Heart right ventricle (tissue), 16 donors: ENCODE measurements at regions not wholly inside any gene's neighbourhood (a gene's known extent, or its start where the extent isn't known, plus 50 kb on each side); places are given as distances from the start of the nearest gene placed in this dataset.

Source experiments
- ATAC-seq, 8 donors: fragments of 200-7000 bp; cut with Tn5 transposase; one replicate each; pipeline ENCODE4 v1.9.1; 2020; ENCODE audit warnings: mild to moderate bottlenecking in 8 of 8, moderate library complexity in 8 of 8, moderate number of reproducible peaks in 1 of 8
- DNase-seq, 2 donors: peaks; one replicate each; pipeline ENCODE4 v3.0.0-alpha.2; 2020
- H3K27ac ChIP-seq, 10 donors: fragments of 200-600 bp; sonication (generic) in 2 of 10; one replicate each; pipeline versions ENCODE4 v1.5.0 to v1.8.0; 2020 to 2022; ENCODE audit warnings: mild to moderate bottlenecking in 3 of 10
- H3K27me3 ChIP-seq, 7 donors: fragments of 200-600 bp; one replicate each; pipeline ENCODE4 v1.8.0; 2021 to 2022; ENCODE audit warnings: mild to moderate bottlenecking in 2 of 7
- H3K36me3 ChIP-seq, 9 donors: fragments of 200-600 bp; sonication (generic) in 1 of 9; one replicate each; pipeline versions ENCODE4 v1.5.0 to v1.8.0; 2020 to 2022; ENCODE audit warnings: mild to moderate bottlenecking in 2 of 9
- H3K4me1 ChIP-seq, 9 donors: fragments of 200-600 bp; sonication (generic) in 1 of 9; one replicate each; pipeline versions ENCODE4 v1.5.0 to v1.8.0; 2020 to 2022; ENCODE audit warnings: mild to moderate bottlenecking in 4 of 9
- H3K4me3 ChIP-seq, 10 donors: fragments of 200-600 bp; sonication (generic) in 2 of 10; one replicate each; pipeline versions ENCODE4 v1.5.0 to v1.8.0; 2020 to 2022; ENCODE audit warnings: mild to moderate bottlenecking in 7 of 10, moderate library complexity in 2 of 10
- H3K9me3 ChIP-seq, 11 donors: fragments of 200-600 bp in 10 of 11; sonication (generic) in 2 of 11; one replicate each; pipeline versions ENCODE4 v1.5.0 to v1.8.0; 2013 to 2022; ENCODE audit warnings: mild to moderate bottlenecking in 2 of 11, control low read depth in 1 of 11, moderate library complexity in 1 of 11
- WGBS, 2 donors: extraction: QIAGEN DNeasy Blood & Tissue Kit; methylation state at CpG; one replicate each; pipeline ENCODE4 v1.1.7; 2013; ENCODE audit warnings: inconsistent platforms in 1 of 2; 5-methylcytosine and 5-hydroxymethylcytosine counted together
- intact Hi-C, 10 donors: fragments of 100-400 bp; cut with DNase I; formaldehyde crosslinking; loops; one replicate each; pipeline versions ENCODE4 v1.11.1 to v1.14.2; 2022
- TF ChIP-seq, protein P1 (sequence below), 9 donors: fragments of 200-600 bp; sonication (generic) in 2 of 9; IDR thresholded peaks; one replicate each; pipeline versions ENCODE4 v1.5.0 to v1.8.0; 2021 to 2022; ENCODE audit warnings: antibody characterized with exemption in 9 of 9, mild to moderate bottlenecking in 5 of 9, moderate library complexity in 1 of 9
- donor health status: Arrhythmogenic right ventricular cardiomyopathy.
- donor health status: ischemic (EF 13 %, LVEDD 7.1; RV severe dilation, severe dysfunction).
- donor health status: healthy with polysubstance abuse.
- donor health status: DM: no; HTN: yes; CAD: no.
- donor health status: DM: no; HTN: no; CAD: no.
- donor health status: ischemic (EF 25% LVEDD 6.9; RV normal size, moderate dysfunction).
- donor health status: ischemic (EF 25% LVEDD 5.7; RV mildly dilated, moderate dysfunction).
- donor health status: healthy.
- donor health status: DM: yes; HTN: yes; CAD: no.
- donor health status: Ischemic cardiomyopathy.
- donor health status: ischemic (EF 35%, LVEDD 5.7; RV mildly dilated, moderate dysfunction).
- donor health status: nonischemic (EF 11% LVEDD 7.7; RV severe dilation, severe dysfunction).
- donor health status: DM: yes; HTN: yes; CAD: no.
- donor health status: PGD.
- donor health status: ischemic (EF 29% LVEDD 5.4; RV normal size, mild dysfunction).
- donor health status: nonischemic (EF 23%, LVEDD 6.1; RV moderate dilation, normal function).

DNA sequence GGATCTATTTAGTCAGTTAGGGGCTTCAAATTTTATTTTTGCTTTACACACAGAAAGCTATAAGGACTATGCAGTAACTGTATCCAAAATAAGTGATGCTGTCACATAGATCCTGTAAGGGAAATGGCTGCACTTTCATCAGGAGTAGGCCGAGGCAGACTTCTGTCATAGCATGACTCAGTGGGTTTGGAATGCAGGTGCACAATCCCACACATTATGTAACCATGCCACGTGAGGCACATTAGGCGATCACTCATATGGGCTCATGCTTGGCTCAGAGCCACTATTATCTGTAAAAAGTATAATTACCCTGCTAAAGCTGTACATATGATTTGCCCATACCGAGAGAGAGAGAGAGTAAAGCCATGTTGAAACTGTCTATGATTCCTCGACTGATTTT lies 1189.4 kb upstream of the EYS start:
- Histone ChIP-seq H3K9me3 (peaks cover 0 to 40% (median 0%) of the 10 kb centered on the region in 11 donors), H3K4me3 (no peak overlapping the region), H3K4me1 (no peaks in the 10 kb centered on the region), H3K27me3 (no peaks in the 10 kb centered on the region), H3K27ac (no peak overlapping the region), H3K36me3 (no peaks in the 10 kb centered on the region)
- intact Hi-C loops, result no loop called here
- 81 to 84% methylated on average over 5 of the region's 5 CpGs for WGBS, 2 donors
- no peak for DNase-seq
- TF ChIP-seq, protein P1, sequence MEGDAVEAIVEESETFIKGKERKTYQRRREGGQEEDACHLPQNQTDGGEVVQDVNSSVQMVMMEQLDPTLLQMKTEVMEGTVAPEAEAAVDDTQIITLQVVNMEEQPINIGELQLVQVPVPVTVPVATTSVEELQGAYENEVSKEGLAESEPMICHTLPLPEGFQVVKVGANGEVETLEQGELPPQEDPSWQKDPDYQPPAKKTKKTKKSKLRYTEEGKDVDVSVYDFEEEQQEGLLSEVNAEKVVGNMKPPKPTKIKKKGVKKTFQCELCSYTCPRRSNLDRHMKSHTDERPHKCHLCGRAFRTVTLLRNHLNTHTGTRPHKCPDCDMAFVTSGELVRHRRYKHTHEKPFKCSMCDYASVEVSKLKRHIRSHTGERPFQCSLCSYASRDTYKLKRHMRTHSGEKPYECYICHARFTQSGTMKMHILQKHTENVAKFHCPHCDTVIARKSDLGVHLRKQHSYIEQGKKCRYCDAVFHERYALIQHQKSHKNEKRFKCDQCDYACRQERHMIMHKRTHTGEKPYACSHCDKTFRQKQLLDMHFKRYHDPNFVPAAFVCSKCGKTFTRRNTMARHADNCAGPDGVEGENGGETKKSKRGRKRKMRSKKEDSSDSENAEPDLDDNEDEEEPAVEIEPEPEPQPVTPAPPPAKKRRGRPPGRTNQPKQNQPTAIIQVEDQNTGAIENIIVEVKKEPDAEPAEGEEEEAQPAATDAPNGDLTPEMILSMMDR (IDR thresholded peaks at IDR 0.05), result no peak
- no peak for ATAC-seq

DNA sequence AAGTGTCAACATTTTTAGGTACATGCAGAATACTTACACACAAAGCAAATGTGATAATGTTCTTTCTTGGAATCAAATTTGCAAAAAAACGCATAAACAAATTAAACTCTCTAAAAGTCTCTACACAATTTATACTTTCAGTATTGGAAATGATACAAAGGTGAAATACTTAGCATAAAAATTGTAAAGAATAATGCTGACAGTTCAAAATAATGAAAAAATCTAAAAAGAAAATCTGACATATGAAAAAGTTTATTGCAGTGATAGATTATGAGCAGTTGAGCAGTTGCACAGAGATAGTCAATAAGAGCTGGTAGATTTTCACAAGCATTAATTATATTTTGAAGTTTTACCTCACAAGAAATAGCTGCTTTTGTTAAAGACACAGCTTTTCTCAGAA lies 1176.4 kb upstream of the EYS start:
- H3K4me3 ChIP-seq, result no peak overlapping the region
- H3K9me3 ChIP-seq, result peaks cover 0 to 58% (median 15%) of the 10 kb centered on the region in 11 donors
- no peaks in the 10 kb centered on the region for H3K4me1 ChIP-seq
- no peaks in the 10 kb centered on the region for H3K36me3 ChIP-seq
- TF ChIP-seq, protein P1 (IDR thresholded peaks at IDR 0.05), result no peak
- 84 to 86% methylated on average over 1 of the region's 1 CpG for WGBS, 2 donors
- ATAC-seq (no peak), DNase-seq (no peak)
- no peaks in the 10 kb centered on the region for H3K27me3 ChIP-seq
- intact Hi-C loops, result no loop called here
- no peak overlapping the region for H3K27ac ChIP-seq

DNA sequence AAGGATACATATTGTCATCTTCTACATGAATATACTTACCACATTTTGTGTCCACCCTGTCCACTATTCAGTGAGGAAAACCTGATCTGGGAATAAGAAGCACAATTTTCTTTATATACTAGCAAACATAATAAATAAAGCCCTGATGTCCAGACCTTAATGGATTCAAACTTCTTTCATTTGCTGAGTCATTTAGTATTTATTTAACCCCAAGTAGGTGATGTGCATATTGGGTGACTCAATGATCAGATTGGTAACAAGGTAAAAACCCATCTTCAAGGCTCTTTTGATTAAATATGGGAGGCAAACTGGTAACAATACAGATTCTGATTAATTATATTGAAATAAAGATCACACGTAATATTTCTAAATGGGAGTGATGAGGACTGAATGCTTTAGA lies 1159.8 kb upstream of the EYS start:
- intact Hi-C loops, result no loop called here
- H3K9me3 ChIP-seq, result peaks cover 0 to 22% (median 0%) of the 10 kb centered on the region in 11 donors
- H3K4me3 ChIP-seq, result no peak overlapping the region
- no peak overlapping the region for H3K27ac ChIP-seq
- TF ChIP-seq, protein P1 (IDR thresholded peaks at IDR 0.05), result no peak
- no peaks in the 10 kb centered on the region for H3K27me3 ChIP-seq
- DNase-seq, result no peak
- no peaks in the 10 kb centered on the region for H3K4me1 ChIP-seq
- no peaks in the 10 kb centered on the region for H3K36me3 ChIP-seq
- 96 to 98% methylated on average over 1 of the region's 1 CpG for WGBS, 2 donors
- ATAC-seq, result no peak

DNA sequence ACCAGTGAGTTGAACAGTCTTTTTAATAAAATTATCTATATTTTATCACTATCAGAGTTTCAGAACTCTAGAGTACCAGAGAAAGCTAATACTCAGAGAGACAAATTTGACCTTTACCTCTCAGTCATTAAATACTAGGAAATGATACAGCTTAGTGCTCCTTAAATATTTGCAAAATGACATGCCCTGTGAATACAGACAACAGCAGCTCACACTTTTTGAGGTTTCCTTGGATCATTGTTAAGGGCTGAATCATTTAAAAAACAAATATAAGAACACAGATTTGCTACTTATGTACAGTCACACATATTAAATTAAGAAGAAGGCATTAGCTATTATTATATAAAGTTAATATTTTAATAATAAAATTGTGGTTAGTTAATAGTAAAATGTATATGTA lies 1158.7 kb upstream of the EYS start:
- intact Hi-C loops, result no loop called here
- Histone ChIP-seq H3K9me3 (peaks cover 0 to 22% (median 0%) of the 10 kb centered on the region in 11 donors), H3K36me3 (no peaks in the 10 kb centered on the region), H3K27me3 (no peaks in the 10 kb centered on the region), H3K4me1 (no peaks in the 10 kb centered on the region), H3K27ac (no peak overlapping the region), H3K4me3 (no peak overlapping the region)
- ATAC-seq (no peak), DNase-seq (no peak)
- TF ChIP-seq, protein P1 (IDR thresholded peaks at IDR 0.05), result no peak
